NCI-H1048 (cell line): ENCODE measurements at regions not wholly inside any gene's neighbourhood (a gene's known extent, or its start where the extent isn't known, plus 50 kb on each side); places are given as distances from the start of the nearest gene placed in this dataset.

Experiments used
- DNase-seq: peaks from one replicate; lab custom pipeline; 2025; lab: John Stamatoyannopoulos, UW

- DNase-seq: no peak
Measured at GRCh38 chr5:135248801-135249231, 150.2 kb downstream of the MACROH2A1 start.

GRCh38 chr5:135246923-135247795 is 151.9 kb downstream of the MACROH2A1 start:
- no peak for DNase-seq

GRCh38 chr5:135246605-135246922 is 152.5 kb downstream of the MACROH2A1 start:
- no peak for DNase-seq

- DNase-seq: no peak
Measured at GRCh38 chr5:135245521-135246499, 153.2 kb downstream of the MACROH2A1 start.

GRCh38 chr5:135244620-135245021 is 154.4 kb downstream of the MACROH2A1 start:
- no peak for DNase-seq

- DNase-seq: no peak
Measured at GRCh38 chr5:135243556-135244285, 155.3 kb downstream of the MACROH2A1 start.

GRCh38 chr5:135242866-135243555 is 156.0 kb downstream of the MACROH2A1 start:
- DNase-seq: no peak

- no peak for DNase-seq
Measured at GRCh38 chr5:135242021-135242865, 156.8 kb downstream of the MACROH2A1 start.

GRCh38 chr5:135241536-135241935 is 157.5 kb downstream of the MACROH2A1 start:
- DNase-seq: no peak

GRCh38 chr5:135240781-135241360 is 158.2 kb downstream of the MACROH2A1 start:
- no peak for DNase-seq

- DNase-seq: no peak
Measured at GRCh38 chr5:135240283-135240633, 158.8 kb downstream of the MACROH2A1 start.

- no peak for DNase-seq
Measured at GRCh38 chr5:135239453-135240282, 159.4 kb downstream of the MACROH2A1 start.

GRCh38 chr5:135238622-135239452 is 160.2 kb downstream of the MACROH2A1 start:
- DNase-seq: no peak

- no peak for DNase-seq
Measured at GRCh38 chr5:135237748-135238103, 161.3 kb downstream of the MACROH2A1 start.

- no peak for DNase-seq
Measured at GRCh38 chr5:135236908-135237747, 161.9 kb downstream of the MACROH2A1 start.

- DNase-seq: no peak
Measured at GRCh38 chr5:135236228-135236907, 162.7 kb downstream of the MACROH2A1 start.
